Gastrocnemius medialis (tissue), 4 donors: ENCODE measurements at regions not wholly inside any gene's neighbourhood (a gene's known extent, or its start where the extent isn't known, plus 50 kb on each side); places are given as distances from the start of the nearest gene placed in this dataset.

Source experiments
- POLR2A ChIP-seq, 2 donors: fragments of 450-650 bp; IDR thresholded peaks; one replicate each; pipeline ENCODE4 v1.6.1; 2017; ENCODE audit warnings: antibody characterized with exemption in 2 of 2, mild to moderate bottlenecking in 2 of 2, moderate library complexity in 2 of 2
- TF ChIP-seq, protein P1 (sequence below), 5 experiments: fragments of 450-650 bp in 3 of 5; fragments of 200-600 bp in 2 of 5; sonication (generic) in 2 of 5; IDR thresholded peaks in 4 of 5; conservative IDR thresholded peaks in 1 of 5; 1 replicate in 4 of 5; 2 replicates in 1 of 5; pipeline ENCODE4 v1.5.1; 2016 to 2019; ENCODE audit warnings: antibody characterized with exemption in 5 of 5, mild to moderate bottlenecking in 3 of 5, moderate library complexity in 3 of 5

DNA sequence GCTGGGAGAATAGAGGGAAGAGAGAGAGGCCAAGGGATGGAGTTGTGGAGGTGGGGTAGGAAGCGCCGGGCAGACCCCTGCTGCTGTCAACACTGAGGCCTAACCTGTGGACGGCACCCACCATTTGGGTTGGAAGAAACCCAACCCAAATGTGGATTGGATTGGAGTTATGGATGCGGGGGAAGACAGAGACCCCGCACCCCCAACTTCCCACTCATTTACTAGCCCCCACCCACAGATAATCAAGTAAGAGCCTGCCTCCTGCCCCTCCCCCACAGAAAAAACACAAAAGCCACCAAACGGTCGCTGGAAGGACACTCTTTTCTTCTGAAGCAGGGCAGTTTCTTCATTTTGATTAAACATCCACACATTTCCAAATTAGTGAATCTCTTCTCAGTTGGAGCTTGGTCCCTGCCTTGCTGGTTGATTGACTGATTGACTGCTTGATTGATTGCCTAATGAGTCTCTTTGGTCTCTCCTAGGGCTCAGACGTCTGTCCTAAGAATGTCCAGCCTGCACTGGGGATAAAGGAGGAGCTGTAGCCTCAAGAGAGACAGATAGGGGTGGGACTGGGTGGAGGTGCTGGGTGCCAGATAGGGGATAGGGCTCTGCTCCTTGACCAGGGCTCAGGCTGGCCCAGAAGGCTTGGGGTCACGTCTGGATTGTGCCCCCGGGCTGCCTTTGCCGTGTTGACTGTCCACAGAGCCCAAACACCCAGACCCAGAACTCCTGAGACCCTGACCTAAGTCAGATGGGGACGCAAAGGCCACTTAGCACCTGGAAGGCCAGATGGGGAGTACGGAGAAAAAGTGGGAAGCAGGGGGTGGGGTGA is 74.9 kb upstream of the FOXP4 start:
- TF ChIP-seq, protein P1, sequence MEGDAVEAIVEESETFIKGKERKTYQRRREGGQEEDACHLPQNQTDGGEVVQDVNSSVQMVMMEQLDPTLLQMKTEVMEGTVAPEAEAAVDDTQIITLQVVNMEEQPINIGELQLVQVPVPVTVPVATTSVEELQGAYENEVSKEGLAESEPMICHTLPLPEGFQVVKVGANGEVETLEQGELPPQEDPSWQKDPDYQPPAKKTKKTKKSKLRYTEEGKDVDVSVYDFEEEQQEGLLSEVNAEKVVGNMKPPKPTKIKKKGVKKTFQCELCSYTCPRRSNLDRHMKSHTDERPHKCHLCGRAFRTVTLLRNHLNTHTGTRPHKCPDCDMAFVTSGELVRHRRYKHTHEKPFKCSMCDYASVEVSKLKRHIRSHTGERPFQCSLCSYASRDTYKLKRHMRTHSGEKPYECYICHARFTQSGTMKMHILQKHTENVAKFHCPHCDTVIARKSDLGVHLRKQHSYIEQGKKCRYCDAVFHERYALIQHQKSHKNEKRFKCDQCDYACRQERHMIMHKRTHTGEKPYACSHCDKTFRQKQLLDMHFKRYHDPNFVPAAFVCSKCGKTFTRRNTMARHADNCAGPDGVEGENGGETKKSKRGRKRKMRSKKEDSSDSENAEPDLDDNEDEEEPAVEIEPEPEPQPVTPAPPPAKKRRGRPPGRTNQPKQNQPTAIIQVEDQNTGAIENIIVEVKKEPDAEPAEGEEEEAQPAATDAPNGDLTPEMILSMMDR (IDR thresholded peaks at IDR 0.05 in 4 of 5, conservative IDR thresholded peaks at IDR 0.05 in 1 of 5): no peak
- no peak for TF ChIP-seq POLR2A (IDR thresholded peaks at IDR 0.05)
